ENCODE measurements at regions not wholly inside any gene's neighbourhood (a gene's known extent, or its start where the extent isn't known, plus 50 kb on each side); places are given as distances from the start of the nearest gene placed in this dataset.

GRCh38 chr9:121550041-121550440 is 50.4 kb upstream of the GGTA1 start:
- DNase-seq: no peak

GRCh38 chr9:121550569-121551512 is 51.2 kb upstream of the GGTA1 start:
- peak; percentile 83 for DNase-seq

- no peak for DNase-seq
Measured at GRCh38 chr9:121551985-121552753, 52.5 kb upstream of the GGTA1 start.

- DNase-seq: no peak
Measured at GRCh38 chr9:121556082-121556481, 56.4 kb upstream of the GGTA1 start.

- DNase-seq: no peak
Measured at GRCh38 chr9:121556580-121556979, 56.9 kb upstream of the GGTA1 start.

- peak; percentile 89 for DNase-seq
Measured at GRCh38 chr9:121557581-121558447, 58.2 kb upstream of the GGTA1 start.

- no peak for DNase-seq
Measured at GRCh38 chr9:121558473-121558872, 58.8 kb upstream of the GGTA1 start.

- no peak for DNase-seq
Measured at GRCh38 chr9:121559183-121559582, 59.5 kb upstream of the GGTA1 start.

- no peak for DNase-seq
Measured at GRCh38 chr9:121560921-121561320, 61.3 kb upstream of the GGTA1 start.

- no peak for DNase-seq
Measured at GRCh38 chr9:121561385-121562222, 62.0 kb upstream of the GGTA1 start.

- DNase-seq: no peak
Measured at GRCh38 chr9:121562301-121562700, 62.7 kb upstream of the GGTA1 start.

- no peak for DNase-seq
Measured at GRCh38 chr9:121563425-121563824, 63.8 kb upstream of the GGTA1 start.

- no peak for DNase-seq
Measured at GRCh38 chr9:121563881-121564460, 64.3 kb upstream of the GGTA1 start.

- DNase-seq: no peak
Measured at GRCh38 chr9:121564504-121565260, 65.0 kb upstream of the GGTA1 start.

- DNase-seq: peak; percentile 70
Measured at GRCh38 chr9:121566481-121567465, 67.1 kb upstream of the GGTA1 start.

GRCh38 chr9:121567500-121568342 is 68.1 kb upstream of the GGTA1 start:
- DNase-seq: no peak

GRCh38 chr9:121568343-121569265 is 69.0 kb upstream of the GGTA1 start:
- no peak for DNase-seq
